Tibial nerve (tissue), 4 donors: ENCODE measurements at regions not wholly inside any gene's neighbourhood (a gene's known extent, or its start where the extent isn't known, plus 50 kb on each side); places are given as distances from the start of the nearest gene placed in this dataset.

Experiments used
- CTCF ChIP-seq, 5 experiments: fragments of 200-600 bp in 3 of 5; fragments of 450-650 bp in 2 of 5; sonication (generic) in 3 of 5; IDR thresholded peaks; one replicate each; pipeline ENCODE4 v1.5.1; 2016 to 2019; ENCODE audit warnings: antibody characterized with exemption in 5 of 5, mild to moderate bottlenecking in 3 of 5, moderate library complexity in 2 of 5
- EP300 ChIP-seq, 2 donors: sonication (generic); formaldehyde crosslinking; IDR thresholded peaks; one replicate each; pipeline ENCODE4 v1.6.1; 2017; ENCODE audit warnings: antibody characterized with exemption in 2 of 2, mild to moderate bottlenecking in 1 of 2
- POLR2A ChIP-seq, 2 donors: fragments of 450-650 bp; IDR thresholded peaks; one replicate each; pipeline ENCODE4 v1.6.1; 2017; ENCODE audit warnings: antibody characterized with exemption in 2 of 2, mild to moderate bottlenecking in 2 of 2, moderate library complexity in 2 of 2

GRCh38 chr6:43952746-43953145 lies 174.5 kb downstream of the MRPL14 start:
- no peak for TF ChIP-seq EP300 (IDR thresholded peaks at IDR 0.05)
- no peak for TF ChIP-seq CTCF (IDR thresholded peaks at IDR 0.05)
- no peak for TF ChIP-seq POLR2A (IDR thresholded peaks at IDR 0.05)
